ENCODE measurements at regions not wholly inside any gene's neighbourhood (a gene's known extent, or its start where the extent isn't known, plus 50 kb on each side); places are given as distances from the start of the nearest gene placed in this dataset.

DNA sequence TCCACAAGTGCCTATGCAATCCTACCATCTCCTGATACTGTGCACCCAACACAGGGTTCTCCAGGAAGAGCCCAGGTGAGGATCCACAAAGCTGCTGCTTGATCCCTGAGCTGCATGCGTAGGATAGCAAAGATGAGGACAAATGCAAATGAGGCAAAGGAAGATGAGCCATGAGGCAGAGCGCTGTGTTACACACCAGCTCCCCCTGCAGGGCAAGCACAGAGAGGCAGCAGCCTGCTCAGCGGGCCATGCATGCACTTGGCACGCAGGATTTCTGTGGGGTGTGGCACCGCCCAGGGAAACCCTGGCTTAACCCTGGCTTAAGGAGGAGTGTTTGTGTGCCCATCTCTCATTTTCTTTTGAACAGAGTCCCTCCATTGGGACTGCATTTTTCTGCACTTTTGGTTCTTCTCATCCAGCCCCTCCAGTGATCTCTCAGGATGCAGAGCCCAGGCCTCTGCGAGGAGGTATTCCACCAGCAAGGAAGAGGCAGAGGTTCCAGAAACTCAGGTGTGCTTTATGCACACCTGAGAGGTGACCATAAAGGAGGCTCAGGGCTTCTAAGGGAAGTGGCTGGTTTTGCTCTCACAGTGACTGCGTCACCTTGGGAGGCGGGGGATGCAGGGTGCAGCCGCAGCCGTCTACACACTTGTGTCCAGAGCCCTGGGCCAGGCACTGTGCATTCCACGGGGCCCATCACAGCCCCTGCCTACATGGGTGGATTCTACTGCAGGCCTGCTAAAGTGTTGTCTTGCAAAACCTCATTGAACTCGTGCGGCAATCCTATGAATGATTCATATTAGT lies 973.3 kb upstream of the TMEM132C start:
- H3K9me3 ChIP-seq (replicated peaks; ENCODE audit: control insufficient read depth, insufficient read depth, low read length) = peaks cover 6% of the 10 kb centered on the region
- no peak overlapping the region for H3K9ac ChIP-seq (replicated peaks; ENCODE audit: extremely low read depth, insufficient read depth, low read length)
- no peaks in the 10 kb centered on the region for H3K9me1 ChIP-seq (replicated peaks; ENCODE audit: control insufficient read depth, extremely low read depth, insufficient read depth, low read length)
- DNase-seq (ENCODE audit: low read depth, low spot score) = no peak
- BruUV-seq (replicated peaks) = no TSS peak
- no peak overlapping the region for H3K4me3 ChIP-seq (replicated peaks in 1 of 3; ENCODE audit: insufficient read depth in 1 of 3, low read depth in 1 of 3, low read length in 3 of 3)
- ChIA-PET CTCF (no interaction called here), POLR2A (no interaction called here)
- TF ChIP-seq, protein P1, sequence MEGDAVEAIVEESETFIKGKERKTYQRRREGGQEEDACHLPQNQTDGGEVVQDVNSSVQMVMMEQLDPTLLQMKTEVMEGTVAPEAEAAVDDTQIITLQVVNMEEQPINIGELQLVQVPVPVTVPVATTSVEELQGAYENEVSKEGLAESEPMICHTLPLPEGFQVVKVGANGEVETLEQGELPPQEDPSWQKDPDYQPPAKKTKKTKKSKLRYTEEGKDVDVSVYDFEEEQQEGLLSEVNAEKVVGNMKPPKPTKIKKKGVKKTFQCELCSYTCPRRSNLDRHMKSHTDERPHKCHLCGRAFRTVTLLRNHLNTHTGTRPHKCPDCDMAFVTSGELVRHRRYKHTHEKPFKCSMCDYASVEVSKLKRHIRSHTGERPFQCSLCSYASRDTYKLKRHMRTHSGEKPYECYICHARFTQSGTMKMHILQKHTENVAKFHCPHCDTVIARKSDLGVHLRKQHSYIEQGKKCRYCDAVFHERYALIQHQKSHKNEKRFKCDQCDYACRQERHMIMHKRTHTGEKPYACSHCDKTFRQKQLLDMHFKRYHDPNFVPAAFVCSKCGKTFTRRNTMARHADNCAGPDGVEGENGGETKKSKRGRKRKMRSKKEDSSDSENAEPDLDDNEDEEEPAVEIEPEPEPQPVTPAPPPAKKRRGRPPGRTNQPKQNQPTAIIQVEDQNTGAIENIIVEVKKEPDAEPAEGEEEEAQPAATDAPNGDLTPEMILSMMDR (IDR thresholded peaks at IDR 0.05; ENCODE audit: extremely low read depth in 1 of 2, insufficient read depth in 1 of 2, low read depth in 1 of 2, low read length in 2 of 2) = peak in 1 of 2 donors; percentile 27
- TF ChIP-seq FOS (IDR thresholded peaks at IDR 0.05; ENCODE audit: borderline replicate concordance, insufficient read depth, low read length) (no peak), EZH2 (IDR thresholded peaks at IDR 0.05; ENCODE audit: borderline replicate concordance, low read depth, low read length, severe bottlenecking) (no peak)
- no peaks in the 10 kb centered on the region for H4K20me1 ChIP-seq (replicated peaks; ENCODE audit: control insufficient read depth, extremely low read depth, insufficient read depth, low read length)
- H3K36me3 ChIP-seq (ENCODE audit: control insufficient read depth in 2 of 2, extremely low read depth in 1 of 2, insufficient read depth in 2 of 2, low read length in 2 of 2) = no peaks in the 10 kb centered on the region
- FAIRE-seq = no peak
- H3K27me3 ChIP-seq (ENCODE audit: control insufficient read depth in 2 of 2, insufficient read depth in 2 of 2, low read length in 2 of 2) = no peaks in the 10 kb centered on the region
- H3K27ac ChIP-seq (ENCODE audit: insufficient read depth, low read depth, low read length) = no peak overlapping the region
- H2AFZ ChIP-seq (ENCODE audit: low read depth, low read length) = no peak overlapping the region
- intact Hi-C loops (cut with micrococcal nuclease) (no loop called here), dilution Hi-C loops (cut with MboI; ENCODE audit: extremely low pct_ligation_motif_present, low sequenced_read_pairs) (no loop called here)
- H3K4me2 ChIP-seq (ENCODE audit: insufficient read depth, low read length) = no peak overlapping the region
- H3K4me1 ChIP-seq (ENCODE audit: control insufficient read depth, extremely low read depth, insufficient read depth, low read length) = no peaks in the 10 kb centered on the region
- no peaks in the 10 kb centered on the region for H3K79me2 ChIP-seq (ENCODE audit: control insufficient read depth, insufficient read depth, low read length)

DNA sequence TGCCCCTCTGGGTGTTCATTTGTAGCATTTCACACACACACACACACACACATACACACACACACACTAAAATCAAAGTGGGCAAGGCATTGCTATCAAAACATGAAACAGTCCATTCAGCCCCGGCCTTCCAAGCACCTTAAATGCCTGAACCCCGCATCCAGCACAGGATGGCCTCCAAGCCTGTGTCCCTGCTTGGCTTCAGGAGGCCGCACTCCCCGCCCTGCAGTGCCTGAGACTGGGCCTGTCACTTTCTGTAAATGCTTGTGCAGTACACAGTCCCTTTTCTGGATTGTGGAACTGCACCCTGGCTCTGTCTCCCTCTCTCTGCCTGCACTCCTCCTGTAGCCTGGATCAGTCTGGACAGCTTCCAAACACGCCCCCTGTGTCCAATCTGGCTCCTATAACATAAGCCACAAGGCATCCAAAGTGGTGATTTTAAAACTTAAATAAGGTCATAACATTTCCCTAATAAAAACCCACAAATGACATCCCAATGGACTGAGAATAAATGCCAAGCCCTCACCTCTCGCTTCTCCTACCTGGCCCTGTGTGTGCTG lies 972.2 kb upstream of the TMEM132C start:
- Histone ChIP-seq H3K9me1 (replicated peaks; ENCODE audit: control insufficient read depth, extremely low read depth, insufficient read depth, low read length) (no peaks in the 10 kb centered on the region), H2AFZ (ENCODE audit: low read depth, low read length) (no peak overlapping the region), H3K4me1 (ENCODE audit: control insufficient read depth, extremely low read depth, insufficient read depth, low read length) (no peaks in the 10 kb centered on the region), H3K4me2 (ENCODE audit: insufficient read depth, low read length) (no peak overlapping the region), H3K79me2 (ENCODE audit: control insufficient read depth, insufficient read depth, low read length) (no peaks in the 10 kb centered on the region), H3K27me3 (ENCODE audit: control insufficient read depth in 2 of 2, insufficient read depth in 2 of 2, low read length in 2 of 2) (no peaks in the 10 kb centered on the region), H3K9ac (replicated peaks; ENCODE audit: extremely low read depth, insufficient read depth, low read length) (no peak overlapping the region), H3K4me3 (replicated peaks in 1 of 3; ENCODE audit: insufficient read depth in 1 of 3, low read depth in 1 of 3, low read length in 3 of 3) (no peak overlapping the region), H3K27ac (ENCODE audit: insufficient read depth, low read depth, low read length) (no peak overlapping the region), H3K9me3 (replicated peaks; ENCODE audit: control insufficient read depth, insufficient read depth, low read length) (peaks cover 8% of the 10 kb centered on the region), H3K36me3 (ENCODE audit: control insufficient read depth in 2 of 2, extremely low read depth in 1 of 2, insufficient read depth in 2 of 2, low read length in 2 of 2) (no peaks in the 10 kb centered on the region), H4K20me1 (replicated peaks; ENCODE audit: control insufficient read depth, extremely low read depth, insufficient read depth, low read length) (no peaks in the 10 kb centered on the region)
- no TSS peak for BruUV-seq (replicated peaks)
- intact Hi-C loops (cut with micrococcal nuclease) = no loop called here
- TF ChIP-seq, protein P2, sequence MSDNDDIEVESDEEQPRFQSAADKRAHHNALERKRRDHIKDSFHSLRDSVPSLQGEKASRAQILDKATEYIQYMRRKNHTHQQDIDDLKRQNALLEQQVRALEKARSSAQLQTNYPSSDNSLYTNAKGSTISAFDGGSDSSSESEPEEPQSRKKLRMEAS (IDR thresholded peaks at IDR 0.05; ENCODE audit: insufficient read depth, insufficient read length) = no peak
- no peak for DNase-seq (ENCODE audit: low read depth, low spot score)
- dilution Hi-C loops (cut with MboI; ENCODE audit: extremely low pct_ligation_motif_present, low sequenced_read_pairs) = no loop called here
- POLR2A ChIA-PET = no interaction called here
- CTCF ChIA-PET = no interaction called here
- no peak for FAIRE-seq

Measured in endothelial cell of umbilical vein (primary cell).